ENCODE measurements at regions not wholly inside any gene's neighbourhood (a gene's known extent, or its start where the extent isn't known, plus 50 kb on each side); places are given as distances from the start of the nearest gene placed in this dataset.

- TF ChIP-seq EZH2phosphoT487 (IDR thresholded peaks at IDR 0.05; ENCODE audit: unreplicated experiment) (no peak), REST (IDR thresholded peaks at IDR 0.05; ENCODE audit: unreplicated experiment) (no peak)
- TF ChIP-seq, protein P1, sequence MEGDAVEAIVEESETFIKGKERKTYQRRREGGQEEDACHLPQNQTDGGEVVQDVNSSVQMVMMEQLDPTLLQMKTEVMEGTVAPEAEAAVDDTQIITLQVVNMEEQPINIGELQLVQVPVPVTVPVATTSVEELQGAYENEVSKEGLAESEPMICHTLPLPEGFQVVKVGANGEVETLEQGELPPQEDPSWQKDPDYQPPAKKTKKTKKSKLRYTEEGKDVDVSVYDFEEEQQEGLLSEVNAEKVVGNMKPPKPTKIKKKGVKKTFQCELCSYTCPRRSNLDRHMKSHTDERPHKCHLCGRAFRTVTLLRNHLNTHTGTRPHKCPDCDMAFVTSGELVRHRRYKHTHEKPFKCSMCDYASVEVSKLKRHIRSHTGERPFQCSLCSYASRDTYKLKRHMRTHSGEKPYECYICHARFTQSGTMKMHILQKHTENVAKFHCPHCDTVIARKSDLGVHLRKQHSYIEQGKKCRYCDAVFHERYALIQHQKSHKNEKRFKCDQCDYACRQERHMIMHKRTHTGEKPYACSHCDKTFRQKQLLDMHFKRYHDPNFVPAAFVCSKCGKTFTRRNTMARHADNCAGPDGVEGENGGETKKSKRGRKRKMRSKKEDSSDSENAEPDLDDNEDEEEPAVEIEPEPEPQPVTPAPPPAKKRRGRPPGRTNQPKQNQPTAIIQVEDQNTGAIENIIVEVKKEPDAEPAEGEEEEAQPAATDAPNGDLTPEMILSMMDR (conservative IDR thresholded peaks at IDR 0.05; ENCODE audit: low read depth in 2 of 2): no peak
These were observed 204.6 kb downstream of the LTN1 start for GRCh38 chr21:28788030-28788429.

Measured in GM23338 (cell line).